ENCODE measurements at regions not wholly inside any gene's neighbourhood (a gene's known extent, or its start where the extent isn't known, plus 50 kb on each side); places are given as distances from the start of the nearest gene placed in this dataset.

- Histone ChIP-seq H3K4me3 (ENCODE audit: severe bottlenecking) (no peak overlapping the region), H3K27me3 (ENCODE audit: insufficient read depth, poor library complexity, severe bottlenecking) (no peaks in the 10 kb centered on the region), H3K36me3 (ENCODE audit: low read depth) (no peaks in the 10 kb centered on the region), H3K9me3 (ENCODE audit: severe bottlenecking) (peaks cover 5% of the 10 kb centered on the region), H3K27ac (ENCODE audit: poor library complexity, severe bottlenecking) (no peak overlapping the region), H3K4me1 (ENCODE audit: insufficient read depth, poor library complexity, severe bottlenecking) (no peaks in the 10 kb centered on the region)
- no peak for DNase-seq (ENCODE audit: low spot score)
- no peak for ATAC-seq (ENCODE audit: low read depth)
- TF ChIP-seq CTCF (IDR thresholded peaks at IDR 0.05; ENCODE audit: poor library complexity, severe bottlenecking): no peak
Measured at GRCh38 chr6:78551361-78551760, 316.0 kb upstream of the IRAK1BP1 start.

GRCh38 chr6:78552435-78552834 lies 314.9 kb upstream of the IRAK1BP1 start:
- no peak overlapping the region for H3K27ac ChIP-seq (ENCODE audit: poor library complexity, severe bottlenecking)
- no peak for ATAC-seq (ENCODE audit: low read depth)
- H3K4me1 ChIP-seq (ENCODE audit: insufficient read depth, poor library complexity, severe bottlenecking): no peaks in the 10 kb centered on the region

GRCh38 chr6:78554341-78554740 lies 313.0 kb upstream of the IRAK1BP1 start:
- Histone ChIP-seq H3K4me1 (ENCODE audit: insufficient read depth, poor library complexity, severe bottlenecking) (no peaks in the 10 kb centered on the region), H3K9me3 (ENCODE audit: severe bottlenecking) (peaks cover 5% of the 10 kb centered on the region), H3K4me3 (ENCODE audit: severe bottlenecking) (no peak overlapping the region), H3K27me3 (ENCODE audit: insufficient read depth, poor library complexity, severe bottlenecking) (no peaks in the 10 kb centered on the region), H3K27ac (ENCODE audit: poor library complexity, severe bottlenecking) (no peak overlapping the region), H3K36me3 (ENCODE audit: low read depth) (no peaks in the 10 kb centered on the region)
- ATAC-seq (ENCODE audit: low read depth): no peak
- TF ChIP-seq CTCF (IDR thresholded peaks at IDR 0.05; ENCODE audit: poor library complexity, severe bottlenecking): no peak
- DNase-seq (ENCODE audit: low spot score): no peak

More at GRCh38 chr6:78552435-78552834, 314.9 kb upstream of the IRAK1BP1 start:
- DNase-seq (ENCODE audit: low spot score): no peak
- no peak overlapping the region for H3K4me3 ChIP-seq (ENCODE audit: severe bottlenecking)
- peaks cover 5% of the 10 kb centered on the region for H3K9me3 ChIP-seq (ENCODE audit: severe bottlenecking)
- H3K36me3 ChIP-seq (ENCODE audit: low read depth): no peaks in the 10 kb centered on the region
- no peaks in the 10 kb centered on the region for H3K27me3 ChIP-seq (ENCODE audit: insufficient read depth, poor library complexity, severe bottlenecking)
- TF ChIP-seq CTCF (IDR thresholded peaks at IDR 0.05; ENCODE audit: poor library complexity, severe bottlenecking): no peak

GRCh38 chr6:78559056-78559455 lies 308.3 kb upstream of the IRAK1BP1 start:
- H3K27ac ChIP-seq (ENCODE audit: poor library complexity, severe bottlenecking): no peak overlapping the region
- H3K36me3 ChIP-seq (ENCODE audit: low read depth): no peaks in the 10 kb centered on the region

More at GRCh38 chr6:78559056-78559455, 308.3 kb upstream of the IRAK1BP1 start:
- Histone ChIP-seq H3K4me3 (ENCODE audit: severe bottlenecking) (no peak overlapping the region), H3K9me3 (ENCODE audit: severe bottlenecking) (peaks cover 2% of the 10 kb centered on the region), H3K4me1 (ENCODE audit: insufficient read depth, poor library complexity, severe bottlenecking) (no peaks in the 10 kb centered on the region), H3K27me3 (ENCODE audit: insufficient read depth, poor library complexity, severe bottlenecking) (no peaks in the 10 kb centered on the region)
- no peak for ATAC-seq (ENCODE audit: low read depth)
- DNase-seq (ENCODE audit: low spot score): no peak
- TF ChIP-seq CTCF (IDR thresholded peaks at IDR 0.05; ENCODE audit: poor library complexity, severe bottlenecking): no peak

All from RWPE2 (cell line).